SU-DHL-6 (cell line): ENCODE measurements at regions not wholly inside any gene's neighbourhood (a gene's known extent, or its start where the extent isn't known, plus 50 kb on each side); places are given as distances from the start of the nearest gene placed in this dataset.

Source experiments
- H2AFZ ChIP-seq: fragments of 200-600 bp; sonication (generic); 2 replicates; pipeline ENCODE4 v1.6.1; 2014; ENCODE audit warnings: low read depth, mild to moderate bottlenecking, moderate library complexity, mixed read lengths, antibody characterized with exemption, low read length; ENCODE audit not compliant: severe bottlenecking
- H3F3A ChIP-seq: fragments of 200-600 bp; shearing (Covaris generic); 2 replicates; pipeline ENCODE4 v1.6.0; 2016; ENCODE audit warnings: antibody characterized with exemption, mild to moderate bottlenecking; ENCODE audit not compliant: insufficient read depth
- H3K27ac ChIP-seq: fragments of 200-600 bp; sonication (generic); 2 replicates; pipeline ENCODE4 v1.5.1; 2016; ENCODE audit warnings: low read depth, mild to moderate bottlenecking, low read length, moderate library complexity, mixed read lengths
- H3K27me3 ChIP-seq: fragments of 200-600 bp; sonication (generic), shearing (Covaris generic); 2 replicates; pipeline ENCODE4 v1.6.0; 2014; ENCODE audit warnings: mild to moderate bottlenecking, low read length
- H3K36me3 ChIP-seq: fragments of 200-600 bp; sonication (generic); 2 replicates; pipeline ENCODE4 v1.6.1; 2014; ENCODE audit warnings: mild to moderate bottlenecking, low read length, mixed read lengths
- H3K4me2 ChIP-seq: fragments of 300-600, 200-600 bp; shearing (Covaris generic), sonication (generic); 2 replicates; pipeline ENCODE4 v1.6.0; 2014; ENCODE audit warnings: low read length, low read depth, mild to moderate bottlenecking; ENCODE audit not compliant: poor library complexity, severe bottlenecking
- H3K4me3 ChIP-seq: fragments of 200-600 bp; sonication (generic); 2 replicates; pipeline ENCODE4 v1.5.1; 2014; ENCODE audit warnings: antibody characterized with exemption, low read length, mild to moderate bottlenecking, mixed read lengths; ENCODE audit not compliant: insufficient read depth, poor library complexity, severe bottlenecking
- H3K79me2 ChIP-seq: fragments of 200-600 bp; sonication (generic); 2 replicates; pipeline ENCODE4 v1.6.1; 2014; ENCODE audit warnings: mild to moderate bottlenecking, low read length, moderate library complexity; ENCODE audit not compliant: insufficient read depth
- H3K9ac ChIP-seq: fragments of 200-600 bp; sonication (generic); 2 replicates; pipeline ENCODE4 v1.7.0; 2014; ENCODE audit warnings: mild to moderate bottlenecking, low read length
- H3K9me2 ChIP-seq: fragments of 200-600 bp; sonication (generic); replicated peaks from 2 replicates; pipeline ENCODE4 v1.6.1; 2014; ENCODE audit warnings: low read length; ENCODE audit not compliant: insufficient read depth
- H3K9me3 ChIP-seq: fragments of 200-600 bp; sonication (generic); 2 replicates; pipeline ENCODE4 v1.6.1; 2014; ENCODE audit warnings: low read length, mixed read lengths; ENCODE audit not compliant: insufficient read depth
- H4K20me1 ChIP-seq: fragments of 200-600 bp; sonication (generic); 2 replicates; pipeline ENCODE4 v1.6.1; 2014; ENCODE audit warnings: low read depth, mild to moderate bottlenecking, antibody characterized with exemption, low read length, moderate library complexity, mixed read lengths
- CTCF ChIP-seq: fragments of 200-600 bp; sonication (generic); IDR thresholded peaks from one replicate; pipeline ENCODE4 v1.5.1; 2017; ENCODE audit warnings: antibody characterized with exemption, mild to moderate bottlenecking, low read length, moderate library complexity; ENCODE audit not compliant: insufficient read depth, poor library complexity, severe bottlenecking
- EZH2phosphoT487 ChIP-seq: fragments of 200-600 bp; sonication (generic), shearing (Covaris generic); conservative IDR thresholded peaks from 2 replicates; pipeline ENCODE4 v1.6.1; 2018; ENCODE audit warnings: mild to moderate bottlenecking, antibody characterized with exemption, low read length, moderate library complexity, mixed read lengths

GRCh38 chr10:128622706-128623105 lies 496.5 kb upstream of the MKI67 start:
- TF ChIP-seq EZH2phosphoT487 (no peak), CTCF (no peak)
- no peak overlapping the region for H3K9ac ChIP-seq
- H4K20me1 ChIP-seq = no peaks in the 10 kb centered on the region
- no peaks in the 10 kb centered on the region for H3K79me2 ChIP-seq
- no peak overlapping the region for H2AFZ ChIP-seq
- no peaks in the 10 kb centered on the region for H3K9me3 ChIP-seq
- no peak overlapping the region for H3K4me2 ChIP-seq
- H3K27ac ChIP-seq = no peak overlapping the region
- H3K27me3 ChIP-seq = no peaks in the 10 kb centered on the region
- H3K9me2 ChIP-seq = no peaks in the 10 kb centered on the region
- H3K4me3 ChIP-seq = no peak overlapping the region
- no peaks in the 10 kb centered on the region for H3F3A ChIP-seq
- no peaks in the 10 kb centered on the region for H3K36me3 ChIP-seq

GRCh38 chr10:128623776-128624175 lies 497.6 kb upstream of the MKI67 start:
- Histone ChIP-seq H2AFZ (no peak overlapping the region), H3K27ac (no peak overlapping the region), H3K4me2 (no peak overlapping the region), H3K27me3 (no peaks in the 10 kb centered on the region), H3K9me2 (no peaks in the 10 kb centered on the region), H4K20me1 (no peaks in the 10 kb centered on the region), H3K9me3 (no peaks in the 10 kb centered on the region), H3F3A (no peaks in the 10 kb centered on the region), H3K36me3 (no peaks in the 10 kb centered on the region), H3K9ac (no peak overlapping the region), H3K4me3 (no peak overlapping the region), H3K79me2 (no peaks in the 10 kb centered on the region)
- TF ChIP-seq EZH2phosphoT487 = no peak
- no peak for TF ChIP-seq CTCF

- no peaks in the 10 kb centered on the region for H3K9me2 ChIP-seq
- TF ChIP-seq EZH2phosphoT487 (no peak), CTCF (no peak)
- H3F3A ChIP-seq = no peaks in the 10 kb centered on the region
- H2AFZ ChIP-seq = no peak overlapping the region
- H3K4me2 ChIP-seq = no peak overlapping the region
- H3K4me3 ChIP-seq = no peak overlapping the region
- no peaks in the 10 kb centered on the region for H3K36me3 ChIP-seq
- H3K79me2 ChIP-seq = no peaks in the 10 kb centered on the region
- H3K27ac ChIP-seq = no peak overlapping the region
- H4K20me1 ChIP-seq = no peaks in the 10 kb centered on the region
- no peaks in the 10 kb centered on the region for H3K27me3 ChIP-seq
- no peak overlapping the region for H3K9ac ChIP-seq
- H3K9me3 ChIP-seq = no peaks in the 10 kb centered on the region
Measured at GRCh38 chr10:128624656-128625530, 498.7 kb upstream of the MKI67 start.
